Transverse colon (tissue), 4 donors: ENCODE measurements at regions not wholly inside any gene's neighbourhood (a gene's known extent, or its start where the extent isn't known, plus 50 kb on each side); places are given as distances from the start of the nearest gene placed in this dataset.

Experiments used
- CTCF ChIP-seq, 5 experiments: fragments of 200-600 bp in 3 of 5; fragments of 450-650 bp in 2 of 5; sonication (generic) in 3 of 5; IDR thresholded peaks; 1 replicate in 2 of 5; 2 replicates in 3 of 5; pipeline ENCODE4 v1.5.1; 2016 to 2017; ENCODE audit warnings: antibody characterized with exemption in 5 of 5, inconsistent platforms in 3 of 5, mild to moderate bottlenecking in 2 of 5, moderate library complexity in 1 of 5
- POLR2A ChIP-seq: fragments of 450-650 bp; IDR thresholded peaks from one replicate; pipeline ENCODE4 v1.6.1; 2016; ENCODE audit warnings: antibody characterized with exemption, mild to moderate bottlenecking, moderate library complexity
- POLR2AphosphoS5 ChIP-seq, 3 donors: sonication (generic); formaldehyde crosslinking; IDR thresholded peaks; one replicate each; pipeline ENCODE4 v1.6.1; 2016; ENCODE audit warnings: antibody characterized with exemption in 3 of 3

DNA sequence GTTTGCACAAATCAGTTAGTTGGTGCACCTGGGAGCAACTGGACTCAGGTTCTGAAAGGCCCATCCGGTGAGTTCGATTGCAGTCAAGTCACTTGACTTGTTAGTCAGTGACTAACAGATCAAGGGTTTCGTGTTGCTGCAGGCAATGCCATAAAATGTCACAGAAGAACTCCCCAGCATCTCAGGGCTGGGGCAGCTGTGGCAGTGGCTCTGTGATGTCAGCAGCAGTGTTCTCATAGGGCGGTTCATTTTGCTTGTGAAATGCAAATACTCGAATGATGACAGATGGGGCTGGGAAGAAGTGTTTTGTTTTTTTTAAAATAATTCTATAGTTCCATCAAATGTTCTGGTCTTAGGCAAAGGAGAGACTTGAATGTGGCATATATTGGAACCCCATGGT, 287.8 kb downstream of the LMX1A start:
- no peak for TF ChIP-seq CTCF (IDR thresholded peaks at IDR 0.05)
- TF ChIP-seq POLR2A = no peak
- no peak for TF ChIP-seq POLR2AphosphoS5 (IDR thresholded peaks at IDR 0.05)
